Immature natural killer cell (primary cell): ENCODE measurements at regions not wholly inside any gene's neighbourhood (a gene's known extent, or its start where the extent isn't known, plus 50 kb on each side); places are given as distances from the start of the nearest gene placed in this dataset.

Experiments
- DNase-seq, 3 donors: peaks; one replicate each; pipeline ENCODE4 v3.0.0; 2022; ENCODE audit warnings: mixed read lengths in 1 of 3
- H3K27ac Mint-ChIP-seq, 6 donors: one replicate each; pipeline ENCODE4 v1.8.0; 2020; ENCODE audit warnings: mixed read lengths in 6 of 6, mild to moderate bottlenecking in 5 of 6, inconsistent platforms in 4 of 6, moderate library complexity in 3 of 6
- H3K27me3 Mint-ChIP-seq, 3 donors: one replicate each; pipeline ENCODE4 v1.8.0; 2020 to 2021; ENCODE audit warnings: low read depth in 3 of 3, mild to moderate bottlenecking in 3 of 3, mixed read lengths in 3 of 3, moderate library complexity in 3 of 3, inconsistent platforms in 1 of 3
- H3K36me3 Mint-ChIP-seq, 3 donors: one replicate each; pipeline ENCODE4 v1.8.0; 2020; ENCODE audit warnings: mixed read lengths in 3 of 3, inconsistent platforms in 2 of 3, mild to moderate bottlenecking in 2 of 3
- H3K4me1 Mint-ChIP-seq, 2 donors: one replicate each; pipeline ENCODE4 v1.8.0; 2020; ENCODE audit warnings: inconsistent platforms in 2 of 2, mild to moderate bottlenecking in 2 of 2, mixed read lengths in 2 of 2, moderate library complexity in 1 of 2
- H3K4me3 Mint-ChIP-seq, 5 donors: one replicate each; pipeline ENCODE4 v1.8.0; 2020; ENCODE audit warnings: mild to moderate bottlenecking in 5 of 5, mixed read lengths in 5 of 5, inconsistent platforms in 3 of 5, moderate library complexity in 3 of 5
- H3K9me3 Mint-ChIP-seq, 6 donors: one replicate each; pipeline ENCODE4 v1.8.0; 2020; ENCODE audit warnings: mild to moderate bottlenecking in 6 of 6, mixed read lengths in 6 of 6, inconsistent platforms in 4 of 6, moderate library complexity in 3 of 6

DNA sequence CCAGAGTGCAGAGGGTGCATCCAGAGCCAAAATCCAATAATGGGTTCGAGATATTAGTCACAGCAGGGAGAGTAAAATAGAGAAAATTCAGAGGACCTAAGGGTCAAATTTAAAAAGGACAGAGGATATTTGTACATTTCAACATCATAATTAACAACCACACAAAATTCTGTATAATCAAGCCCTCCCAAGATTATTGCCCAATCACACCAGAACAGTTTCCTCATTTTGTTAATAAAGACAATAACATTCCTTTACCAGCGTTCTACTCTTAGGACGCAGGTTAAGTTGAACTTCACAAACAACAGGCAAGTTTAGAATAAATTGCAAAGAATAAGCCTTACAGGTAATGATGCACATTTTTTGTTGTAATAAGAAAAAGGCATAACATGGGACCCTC, 462.8 kb downstream of the PTPRC start:
- peaks cover 0 to 4% (median 2%) of the 10 kb centered on the region in 3 donors for H3K27me3 Mint-ChIP-seq
- peaks cover 0 to 7% of the 10 kb centered on the region in 2 donors for H3K4me1 Mint-ChIP-seq
- DNase-seq, result no peak
- peaks cover 0 to 14% (median 3%) of the 10 kb centered on the region in 3 donors for H3K36me3 Mint-ChIP-seq
- peaks cover 0 to 7% (median under 1%) of the 10 kb centered on the region in 6 donors for H3K9me3 Mint-ChIP-seq
- H3K4me3 Mint-ChIP-seq, result no peak overlapping the region
- no peak overlapping the region for H3K27ac Mint-ChIP-seq

DNA sequence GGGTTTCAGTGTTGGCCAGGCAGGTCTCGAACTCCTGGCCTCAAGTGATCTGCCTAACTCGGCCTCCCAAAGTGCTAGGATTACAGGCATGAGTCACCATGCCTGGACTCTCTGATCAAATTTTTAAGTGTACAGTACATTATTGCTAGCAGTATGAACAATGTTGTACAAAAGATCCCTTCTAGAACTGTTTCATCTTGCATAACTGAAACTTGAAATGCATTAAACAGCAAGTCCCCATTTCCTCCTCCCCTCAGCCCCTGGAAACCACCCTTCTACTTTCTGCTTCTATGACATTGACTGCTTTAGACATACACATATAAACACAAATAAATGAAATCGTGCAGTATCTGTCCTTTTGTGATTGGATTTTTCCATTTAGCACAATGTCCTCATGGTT, 463.4 kb downstream of the PTPRC start:
- no peak overlapping the region for H3K27ac Mint-ChIP-seq
- H3K27me3 Mint-ChIP-seq, result peaks cover 0 to 4% (median 2%) of the 10 kb centered on the region in 3 donors
- peaks cover 0 to 8% (median under 1%) of the 10 kb centered on the region in 6 donors for H3K9me3 Mint-ChIP-seq
- peaks cover 0 to 7% of the 10 kb centered on the region in 2 donors for H3K4me1 Mint-ChIP-seq
- H3K36me3 Mint-ChIP-seq, result peaks cover under 1 to 14% (median 8%) of the 10 kb centered on the region in 3 donors
- DNase-seq, result no peak
- no peak overlapping the region for H3K4me3 Mint-ChIP-seq

DNA sequence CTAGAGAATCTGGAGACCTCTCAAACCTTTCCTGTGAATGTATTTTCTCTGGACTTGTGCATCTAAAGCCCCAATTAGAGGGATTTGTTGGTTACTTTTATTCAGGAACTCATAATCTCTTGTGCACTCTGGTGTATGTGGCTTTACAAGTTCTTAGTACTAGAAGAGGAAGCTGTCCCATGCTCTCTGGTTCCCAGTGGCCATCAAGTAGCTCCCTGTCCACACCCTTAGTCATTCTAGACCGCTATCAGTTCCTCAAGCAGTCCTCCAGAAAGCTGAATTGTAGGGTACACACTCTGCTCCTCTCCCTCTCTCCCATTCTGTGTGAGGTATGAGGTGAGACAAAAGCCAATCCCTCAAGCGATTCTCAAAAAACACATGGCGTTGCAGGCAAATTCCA, 470.3 kb downstream of the PTPRC start:
- Mint-ChIP-seq H3K36me3 (peaks cover 4 to 14% (median 11%) of the 10 kb centered on the region in 3 donors), H3K4me3 (no peak overlapping the region), H3K4me1 (peaks cover 8 to 9% of the 10 kb centered on the region in 2 donors), H3K27ac (no peak overlapping the region), H3K27me3 (peaks cover 1 to 8% (median 2%) of the 10 kb centered on the region in 3 donors), H3K9me3 (peaks cover 0 to 8% (median under 1%) of the 10 kb centered on the region in 6 donors)
- DNase-seq, result no peak

DNA sequence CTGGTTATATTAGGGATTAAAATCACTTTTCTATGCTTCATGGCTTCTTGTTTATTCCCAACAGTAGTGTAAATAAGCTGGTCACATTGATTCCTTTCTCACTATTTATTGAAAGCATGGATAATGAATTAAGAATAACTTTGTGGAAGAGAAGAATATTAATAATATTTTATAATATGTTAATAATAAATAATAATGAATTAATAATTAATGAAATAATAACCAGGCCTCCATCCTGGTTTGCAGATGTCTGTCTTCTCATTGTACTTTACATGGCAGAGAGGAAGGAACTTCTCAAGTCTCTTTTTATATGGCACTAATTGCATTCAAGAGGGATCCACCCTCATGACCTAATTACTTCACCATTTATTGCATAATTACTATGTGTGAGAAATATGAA, 473.5 kb downstream of the PTPRC start:
- H3K27ac Mint-ChIP-seq, result no peak overlapping the region
- H3K36me3 Mint-ChIP-seq, result peaks cover 2 to 9% (median 7%) of the 10 kb centered on the region in 3 donors
- DNase-seq, result no peak

DNA sequence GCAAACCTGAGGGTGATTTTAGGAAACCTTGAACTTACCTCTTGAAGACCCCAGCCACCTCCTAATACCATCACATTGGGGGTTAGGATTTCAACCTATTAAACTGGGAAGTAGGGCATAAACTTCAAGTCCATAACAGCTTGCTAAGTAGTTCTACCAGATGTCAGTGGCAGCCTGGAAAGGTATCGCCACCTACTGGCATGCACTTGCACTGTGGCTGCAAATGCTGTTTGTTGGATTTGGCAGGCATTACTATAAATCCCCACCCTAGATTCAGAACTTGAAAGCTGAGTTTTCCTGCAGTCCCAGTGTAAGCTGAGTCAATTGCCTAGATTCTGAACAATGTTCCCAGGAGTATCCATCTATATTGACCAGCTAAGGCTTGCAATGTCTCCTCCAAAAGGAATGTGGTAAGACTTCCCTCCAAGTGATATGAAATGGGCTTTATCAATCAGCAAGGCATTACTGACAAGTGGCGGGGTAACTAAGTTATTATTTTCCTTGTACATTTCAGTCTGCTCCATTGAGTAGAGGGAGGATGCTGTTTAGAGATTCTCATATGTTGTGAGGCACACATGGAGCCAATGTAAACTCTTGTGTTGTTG, 474.5 kb downstream of the PTPRC start:
- Mint-ChIP-seq H3K4me1 (peaks cover 8 to 9% of the 10 kb centered on the region in 2 donors), H3K36me3 (peaks cover 0 to 5% (median 3%) of the 10 kb centered on the region in 3 donors), H3K9me3 (no peaks in the 10 kb centered on the region), H3K4me3 (no peak overlapping the region), H3K27ac (peak overlapping the region in 1 of 6 donors; percentile 1), H3K27me3 (peaks cover 0 to 9% (median 2%) of the 10 kb centered on the region in 3 donors)
- DNase-seq, result peak; percentile 51 to 62 (median 60)

More for the DNA sequence above, 473.5 kb downstream of the PTPRC start:
- peaks cover 1 to 9% (median 2%) of the 10 kb centered on the region in 3 donors for H3K27me3 Mint-ChIP-seq
- H3K4me1 Mint-ChIP-seq, result peaks cover 8 to 9% of the 10 kb centered on the region in 2 donors
- peaks cover 0 to 3% (median 0%) of the 10 kb centered on the region in 6 donors for H3K9me3 Mint-ChIP-seq
- no peak overlapping the region for H3K4me3 Mint-ChIP-seq

DNA sequence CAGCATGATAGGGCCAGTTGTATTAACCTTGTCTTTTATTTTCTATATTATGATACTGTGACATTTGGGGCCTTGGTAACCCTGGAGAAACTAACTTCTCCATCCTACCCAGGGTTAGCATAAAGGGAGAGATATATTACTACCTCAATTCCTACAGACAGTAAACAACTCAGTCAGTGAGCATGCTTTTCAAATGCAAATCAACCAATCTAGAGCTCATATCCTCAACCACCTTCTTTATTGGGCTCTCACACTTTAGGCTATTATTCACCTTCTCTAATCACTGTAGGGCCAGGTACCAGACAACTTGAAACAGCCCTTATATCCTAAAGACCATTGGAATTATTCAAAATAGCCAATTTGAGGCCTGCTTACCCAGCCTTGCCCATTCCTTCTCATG, 477.6 kb downstream of the PTPRC start:
- no peak for DNase-seq
- H3K4me1 Mint-ChIP-seq, result peaks cover 12 to 18% of the 10 kb centered on the region in 2 donors
- no peaks in the 10 kb centered on the region for H3K9me3 Mint-ChIP-seq
- peaks cover 0 to 5% (median 0%) of the 10 kb centered on the region in 3 donors for H3K36me3 Mint-ChIP-seq
- no peak overlapping the region for H3K27ac Mint-ChIP-seq
- H3K27me3 Mint-ChIP-seq, result peaks cover 0 to 2% (median 0%) of the 10 kb centered on the region in 3 donors
- no peak overlapping the region for H3K4me3 Mint-ChIP-seq

DNA sequence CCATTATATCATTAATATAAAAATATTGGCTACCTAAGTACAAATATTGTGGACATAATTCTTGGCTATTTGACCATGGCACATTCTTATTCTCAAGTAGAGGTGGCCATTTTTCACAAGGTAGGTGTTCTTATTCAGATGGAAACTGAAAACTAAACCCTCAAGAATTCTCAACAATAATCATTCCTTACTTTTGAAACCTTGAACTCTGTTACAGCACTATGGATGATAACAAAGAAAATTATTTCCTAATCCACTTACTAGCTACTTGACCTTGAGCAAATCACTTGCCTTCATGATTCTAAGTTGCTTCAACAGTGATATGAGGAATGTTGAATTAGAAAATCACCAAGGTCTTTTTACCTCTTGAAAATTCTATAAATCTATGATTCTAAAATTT, 482.2 kb downstream of the PTPRC start:
- peaks cover 0 to under 1% (median 0%) of the 10 kb centered on the region in 3 donors for H3K36me3 Mint-ChIP-seq

DNA sequence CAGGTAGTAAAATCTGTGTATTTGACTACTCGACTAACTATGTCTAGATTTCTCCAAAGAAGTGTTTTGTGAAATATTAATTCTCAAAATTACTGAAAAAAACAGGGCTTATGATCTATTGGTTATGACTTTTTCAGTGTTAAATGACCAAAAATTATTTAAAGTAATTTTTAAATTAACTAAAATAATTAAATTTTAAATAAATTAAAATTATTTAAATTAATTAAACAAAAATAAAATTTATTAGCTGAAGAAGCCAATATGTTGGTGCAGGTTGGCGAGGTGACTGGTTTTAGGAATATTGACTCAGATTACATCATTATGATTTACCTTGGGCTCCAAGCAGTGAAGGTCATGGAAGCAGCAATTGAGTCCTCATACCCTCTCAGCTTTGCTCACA, 483.2 kb downstream of the PTPRC start:
- Mint-ChIP-seq H3K27me3 (no peaks in the 10 kb centered on the region), H3K27ac (no peak overlapping the region), H3K36me3 (no peaks in the 10 kb centered on the region), H3K9me3 (no peaks in the 10 kb centered on the region), H3K4me1 (peaks cover 12 to 22% of the 10 kb centered on the region in 2 donors), H3K4me3 (no peak overlapping the region)
- DNase-seq, result no peak

More for the DNA sequence above, 482.2 kb downstream of the PTPRC start:
- H3K27ac Mint-ChIP-seq, result no peak overlapping the region
- DNase-seq, result no peak
- H3K27me3 Mint-ChIP-seq, result peaks cover 0 to 2% (median 0%) of the 10 kb centered on the region in 3 donors
- H3K4me1 Mint-ChIP-seq, result peaks cover 12 to 22% of the 10 kb centered on the region in 2 donors
- H3K9me3 Mint-ChIP-seq, result no peaks in the 10 kb centered on the region
- no peak overlapping the region for H3K4me3 Mint-ChIP-seq

DNA sequence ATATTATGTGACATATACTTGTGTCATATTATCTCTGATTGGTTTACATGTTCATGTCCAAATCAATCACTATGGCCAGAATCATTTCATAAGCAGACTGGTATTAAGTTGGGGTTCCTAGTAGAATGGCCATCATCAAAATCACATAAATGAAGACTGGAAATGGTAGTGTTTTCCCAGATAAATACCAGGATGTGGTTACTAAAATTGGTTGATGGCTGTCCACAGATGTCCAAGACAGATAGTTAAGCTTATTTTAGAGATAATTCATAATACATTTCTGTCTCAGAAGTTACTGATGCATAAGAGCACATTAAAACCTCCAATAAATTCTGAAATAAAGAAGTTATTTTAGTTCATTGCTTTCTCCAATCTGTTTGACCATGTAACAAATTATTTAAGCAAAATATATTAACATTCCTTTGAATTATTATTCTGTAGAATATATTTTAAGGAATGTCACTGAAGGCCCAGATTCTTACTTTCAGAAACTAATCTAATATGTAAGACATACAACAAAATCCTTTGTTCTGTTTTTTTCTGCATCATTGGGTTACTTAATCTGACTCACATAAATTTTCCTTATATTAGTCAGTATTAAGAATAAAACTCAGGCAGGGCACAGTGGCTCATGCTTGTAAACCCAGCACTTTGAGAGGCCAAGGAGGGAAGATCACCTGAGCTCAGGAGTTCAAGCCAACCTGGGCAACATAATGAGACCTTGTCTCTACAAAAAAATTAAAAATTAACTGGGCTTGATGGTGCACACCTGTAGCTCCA, 483.9 kb downstream of the PTPRC start:
- DNase-seq, result no peak
- H3K27ac Mint-ChIP-seq, result no peak overlapping the region
- H3K36me3 Mint-ChIP-seq, result no peaks in the 10 kb centered on the region
- no peaks in the 10 kb centered on the region for H3K27me3 Mint-ChIP-seq
- peaks cover 12 to 22% of the 10 kb centered on the region in 2 donors for H3K4me1 Mint-ChIP-seq
- H3K9me3 Mint-ChIP-seq, result no peaks in the 10 kb centered on the region
- H3K4me3 Mint-ChIP-seq, result no peak overlapping the region

DNA sequence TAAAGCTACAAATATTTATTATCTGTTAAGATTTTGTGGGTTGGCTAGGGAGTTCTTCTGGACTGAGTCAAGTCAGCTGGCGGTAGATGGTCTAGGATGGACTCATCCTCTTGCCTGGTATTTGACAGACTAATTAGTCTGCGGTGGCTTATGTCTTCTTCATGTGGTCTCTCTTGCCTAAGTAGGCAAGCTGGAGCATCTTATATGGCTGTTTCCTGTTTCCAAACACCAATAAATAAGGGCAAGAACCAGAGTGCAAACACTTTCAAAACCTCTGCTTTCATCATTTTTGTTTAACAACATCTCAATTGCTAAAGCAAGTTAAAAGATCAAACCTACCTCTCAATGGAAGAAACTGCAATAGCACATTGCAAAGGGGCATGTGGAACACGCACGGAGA, 484.8 kb downstream of the PTPRC start:
- Mint-ChIP-seq H3K27me3 (no peaks in the 10 kb centered on the region), H3K27ac (peak overlapping the region in 1 of 6 donors; percentile 17), H3K9me3 (no peaks in the 10 kb centered on the region), H3K4me1 (peaks cover 12 to 22% of the 10 kb centered on the region in 2 donors), H3K4me3 (peak overlapping the region in 1 of 5 donors; percentile 48), H3K36me3 (no peaks in the 10 kb centered on the region)
- DNase-seq, result peak; percentile 2 to 5 (median 3)

DNA sequence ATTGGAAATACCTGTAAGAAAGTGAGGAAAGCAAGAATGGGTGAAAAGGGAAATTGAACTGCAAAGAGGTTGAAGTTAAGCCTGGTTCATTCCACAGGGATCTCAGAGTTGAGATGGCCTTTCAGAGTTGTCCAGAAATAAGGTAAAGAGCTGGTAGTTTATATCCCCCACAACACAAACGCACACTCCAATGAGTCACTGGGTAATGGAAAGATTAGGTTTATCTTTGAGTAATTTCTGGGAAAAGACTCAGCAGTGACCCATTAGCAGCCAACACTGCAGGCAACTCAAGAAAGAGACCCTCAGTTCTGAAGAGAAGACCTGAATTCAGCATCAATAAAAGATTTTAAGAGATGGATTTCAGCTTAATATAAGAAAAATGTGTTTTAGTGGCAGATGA, 485.5 kb downstream of the PTPRC start:
- no peak overlapping the region for H3K27ac Mint-ChIP-seq
- no peak overlapping the region for H3K4me3 Mint-ChIP-seq
- peaks cover 12 to 22% of the 10 kb centered on the region in 2 donors for H3K4me1 Mint-ChIP-seq
- DNase-seq, result no peak
- no peaks in the 10 kb centered on the region for H3K36me3 Mint-ChIP-seq
- H3K9me3 Mint-ChIP-seq, result no peaks in the 10 kb centered on the region
- no peaks in the 10 kb centered on the region for H3K27me3 Mint-ChIP-seq

DNA sequence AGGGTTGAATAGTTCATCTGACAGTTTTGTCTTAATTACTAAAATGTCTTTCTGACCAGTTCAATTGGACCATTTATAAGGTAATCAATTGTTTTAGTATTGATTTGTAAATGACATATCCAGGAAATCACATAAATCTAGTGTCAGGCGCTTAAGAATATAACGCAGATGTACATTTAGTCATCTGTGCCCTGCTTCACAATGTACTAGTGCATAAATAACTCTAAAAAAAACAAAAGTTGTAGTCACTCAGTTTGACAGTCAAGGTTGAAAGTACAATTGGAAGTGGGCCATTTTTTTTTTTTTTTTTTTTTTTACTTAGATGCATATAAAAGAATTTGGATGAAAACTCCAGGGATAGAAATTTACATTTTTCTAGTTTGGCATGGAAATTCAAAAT, 490.4 kb downstream of the PTPRC start:
- Mint-ChIP-seq H3K9me3 (peaks cover 0 to 5% (median under 1%) of the 10 kb centered on the region in 6 donors), H3K4me3 (no peak overlapping the region), H3K27ac (no peak overlapping the region), H3K27me3 (peaks cover 0 to 1% (median 0%) of the 10 kb centered on the region in 3 donors), H3K36me3 (peaks cover 3 to 14% (median 4%) of the 10 kb centered on the region in 3 donors), H3K4me1 (no peaks in the 10 kb centered on the region)
- DNase-seq, result no peak

DNA sequence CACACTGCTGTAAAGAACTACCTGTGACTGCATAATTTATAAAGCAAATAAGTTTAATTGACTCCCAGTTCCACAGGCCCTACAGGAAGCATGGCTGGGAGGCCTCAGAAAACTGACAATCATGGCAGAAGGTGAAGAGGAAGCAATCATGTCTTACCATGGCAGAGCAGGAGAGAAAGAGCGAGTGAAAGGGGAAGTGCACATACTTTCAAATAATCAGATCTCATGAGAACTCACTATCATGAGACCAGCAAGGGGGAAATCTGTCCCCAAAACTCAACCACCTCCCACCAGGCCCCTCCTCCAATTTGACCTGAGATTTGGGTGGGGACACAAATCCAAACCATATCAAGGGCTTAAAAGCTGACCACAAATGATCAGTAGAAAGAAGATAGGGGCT, 493.2 kb downstream of the PTPRC start:
- H3K4me3 Mint-ChIP-seq, result no peak overlapping the region
- peaks cover 0 to 5% (median under 1%) of the 10 kb centered on the region in 6 donors for H3K9me3 Mint-ChIP-seq
- peaks cover 0 to 1% (median 0%) of the 10 kb centered on the region in 3 donors for H3K27me3 Mint-ChIP-seq
- DNase-seq, result no peak
- peaks cover 0 to under 1% of the 10 kb centered on the region in 2 donors for H3K4me1 Mint-ChIP-seq
- H3K36me3 Mint-ChIP-seq, result peaks cover 3 to 14% (median 4%) of the 10 kb centered on the region in 3 donors
- H3K27ac Mint-ChIP-seq, result no peak overlapping the region

DNA sequence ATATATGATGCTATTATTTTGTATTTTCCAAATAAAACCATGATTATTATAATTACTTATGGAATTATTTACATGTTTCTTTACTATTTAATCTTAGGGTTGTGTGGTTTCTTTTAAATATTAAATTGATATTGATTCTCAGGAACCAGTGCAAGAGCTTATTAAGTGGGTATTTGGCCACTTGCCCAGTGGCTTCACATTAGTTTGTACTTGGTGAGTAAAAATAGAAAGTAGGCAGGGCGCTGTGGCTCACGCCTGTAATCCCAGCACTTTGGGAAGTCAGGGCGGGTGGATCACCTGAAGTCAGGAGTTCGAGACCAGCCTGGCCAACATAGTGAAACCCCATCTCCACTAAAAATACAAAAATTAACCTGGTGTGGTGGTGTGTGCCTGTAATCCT, 497.1 kb downstream of the PTPRC start:
- no peak overlapping the region for H3K27ac Mint-ChIP-seq
- peaks cover 0 to 5% (median under 1%) of the 10 kb centered on the region in 6 donors for H3K9me3 Mint-ChIP-seq
- no peak for DNase-seq
- no peak overlapping the region for H3K4me3 Mint-ChIP-seq
- H3K27me3 Mint-ChIP-seq, result peaks cover 0 to 3% (median 0%) of the 10 kb centered on the region in 3 donors
- H3K36me3 Mint-ChIP-seq, result peaks cover 3 to 18% (median 4%) of the 10 kb centered on the region in 3 donors
- H3K4me1 Mint-ChIP-seq, result peaks cover 9 to 10% of the 10 kb centered on the region in 2 donors
